ENCODE measurements at regions not wholly inside any gene's neighbourhood (a gene's known extent, or its start where the extent isn't known, plus 50 kb on each side); places are given as distances from the start of the nearest gene placed in this dataset.

DNA sequence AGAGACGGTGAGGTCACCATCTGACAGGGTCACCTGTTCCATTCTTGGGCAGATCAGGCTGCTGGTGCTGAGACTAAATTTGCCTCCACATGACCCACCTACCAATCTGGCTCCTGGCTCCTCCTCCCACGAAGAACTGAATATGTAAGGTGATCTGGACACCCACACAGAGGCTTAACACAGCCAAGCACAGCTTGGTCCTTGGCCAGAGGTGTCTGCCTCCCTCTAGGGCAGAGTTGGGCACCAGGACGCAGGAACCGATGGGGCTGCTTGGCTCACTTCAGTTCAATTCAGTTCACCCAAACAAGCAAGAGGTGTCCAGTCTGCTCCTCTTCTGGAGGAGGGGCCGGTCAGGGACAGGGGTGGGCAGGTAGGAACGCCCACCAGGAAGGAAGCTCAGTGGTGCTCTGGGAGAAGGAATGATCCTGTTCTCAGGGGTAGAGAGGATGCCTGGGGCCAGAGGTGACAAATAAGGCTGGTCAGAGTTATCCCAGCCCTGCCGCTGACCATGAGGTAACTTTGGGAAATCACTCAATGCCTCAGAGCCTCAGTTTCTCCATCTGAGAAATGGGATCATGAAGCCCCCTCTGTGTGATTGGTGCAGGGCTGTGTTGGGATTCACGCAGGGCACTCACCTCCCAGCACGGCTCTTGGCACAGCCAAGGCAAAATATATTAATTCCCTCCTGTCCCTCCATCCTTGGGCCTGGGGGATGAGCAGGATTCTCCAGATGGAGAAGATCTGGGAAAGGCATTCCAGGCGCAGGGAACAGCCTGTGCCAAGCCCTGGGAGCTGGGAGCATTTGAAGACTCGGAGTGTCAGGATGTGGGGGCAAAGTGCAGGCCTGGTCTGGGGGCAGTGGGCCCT, 284.5 kb downstream of the PTPRU start:
- no peak for DNase-seq

DNA sequence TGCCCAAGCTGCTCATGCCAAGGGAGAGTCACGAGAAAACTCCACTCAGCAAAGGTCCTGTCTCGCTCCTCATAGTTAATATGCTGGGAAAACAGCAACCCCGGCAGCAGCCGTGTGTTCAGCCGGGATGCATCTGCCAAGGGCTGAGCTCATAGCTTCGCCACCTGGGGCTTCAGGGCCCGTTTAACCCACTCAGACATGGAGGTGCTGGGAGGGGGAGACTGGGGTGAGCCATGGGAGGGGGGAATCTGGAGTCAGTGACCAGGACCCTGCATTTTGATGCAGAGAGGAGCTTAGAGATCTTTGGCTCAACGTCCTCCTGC, 283.4 kb downstream of the PTPRU start:
- no peak for DNase-seq

DNA sequence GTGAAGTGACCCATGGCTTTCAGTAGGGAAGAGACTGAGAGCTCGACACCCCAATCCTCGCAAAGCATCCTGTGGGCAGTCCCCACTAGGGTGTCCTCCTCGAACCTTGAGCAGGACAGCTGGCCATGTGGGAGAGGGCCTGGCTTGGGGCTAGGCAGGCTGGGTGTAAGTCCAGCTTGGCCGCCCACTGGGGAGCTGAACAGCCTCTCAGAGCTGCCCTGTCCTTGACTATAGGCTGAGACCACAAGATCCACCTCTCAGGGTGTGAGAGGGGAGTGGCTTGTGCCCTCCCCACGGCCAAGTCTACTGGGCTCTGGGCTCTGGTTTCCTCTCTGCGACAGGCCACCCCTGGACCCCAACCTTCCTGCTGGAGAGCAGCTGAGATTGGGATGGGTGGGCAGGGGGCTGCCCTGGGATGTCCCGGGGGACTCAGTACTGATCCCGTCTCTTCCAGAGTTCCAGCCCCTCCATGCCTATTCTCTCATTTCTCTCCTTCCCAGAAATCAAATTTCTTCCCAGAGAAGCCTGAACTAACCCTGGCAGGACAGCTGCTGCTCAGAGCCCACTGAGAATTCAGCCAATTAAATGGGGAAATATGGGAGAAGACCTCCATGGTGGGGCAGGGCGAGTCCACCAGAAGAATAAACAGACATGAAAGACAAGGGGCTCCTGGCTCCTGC, 282.9 kb downstream of the PTPRU start:
- DNase-seq = no peak

DNA sequence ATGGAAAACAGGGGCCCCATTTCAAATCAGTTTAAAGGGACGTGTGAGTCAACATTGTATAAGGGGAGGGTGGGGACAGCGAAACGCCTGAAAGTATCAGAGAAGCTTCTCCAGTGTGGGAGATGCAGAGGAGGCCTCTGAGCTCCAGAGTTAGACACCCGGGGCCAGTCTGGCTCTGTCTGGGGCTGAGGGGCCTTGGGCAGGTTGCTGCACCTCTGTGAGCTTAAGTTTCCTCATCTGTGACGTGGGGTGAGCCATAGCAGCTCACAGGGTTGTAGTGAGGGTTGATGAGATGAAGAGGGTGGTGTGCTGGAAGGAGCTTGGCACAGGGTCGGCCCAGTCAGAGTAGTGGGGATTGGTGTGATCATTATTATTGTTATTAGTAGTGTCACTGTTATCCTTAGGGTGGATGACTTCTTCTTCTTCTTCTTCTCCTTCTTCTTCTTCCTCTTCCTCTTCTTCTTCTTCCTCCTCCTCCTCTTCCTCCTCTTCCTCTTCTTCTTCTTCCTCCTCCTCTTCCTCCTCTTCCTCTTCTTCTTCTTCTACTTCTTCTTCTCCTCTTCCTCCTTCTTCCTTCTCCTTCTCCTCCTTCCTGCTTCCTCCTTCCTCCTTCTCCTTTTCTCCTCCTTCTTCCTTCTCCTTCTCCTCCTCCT, 282.0 kb downstream of the PTPRU start:
- DNase-seq = no peak

DNA sequence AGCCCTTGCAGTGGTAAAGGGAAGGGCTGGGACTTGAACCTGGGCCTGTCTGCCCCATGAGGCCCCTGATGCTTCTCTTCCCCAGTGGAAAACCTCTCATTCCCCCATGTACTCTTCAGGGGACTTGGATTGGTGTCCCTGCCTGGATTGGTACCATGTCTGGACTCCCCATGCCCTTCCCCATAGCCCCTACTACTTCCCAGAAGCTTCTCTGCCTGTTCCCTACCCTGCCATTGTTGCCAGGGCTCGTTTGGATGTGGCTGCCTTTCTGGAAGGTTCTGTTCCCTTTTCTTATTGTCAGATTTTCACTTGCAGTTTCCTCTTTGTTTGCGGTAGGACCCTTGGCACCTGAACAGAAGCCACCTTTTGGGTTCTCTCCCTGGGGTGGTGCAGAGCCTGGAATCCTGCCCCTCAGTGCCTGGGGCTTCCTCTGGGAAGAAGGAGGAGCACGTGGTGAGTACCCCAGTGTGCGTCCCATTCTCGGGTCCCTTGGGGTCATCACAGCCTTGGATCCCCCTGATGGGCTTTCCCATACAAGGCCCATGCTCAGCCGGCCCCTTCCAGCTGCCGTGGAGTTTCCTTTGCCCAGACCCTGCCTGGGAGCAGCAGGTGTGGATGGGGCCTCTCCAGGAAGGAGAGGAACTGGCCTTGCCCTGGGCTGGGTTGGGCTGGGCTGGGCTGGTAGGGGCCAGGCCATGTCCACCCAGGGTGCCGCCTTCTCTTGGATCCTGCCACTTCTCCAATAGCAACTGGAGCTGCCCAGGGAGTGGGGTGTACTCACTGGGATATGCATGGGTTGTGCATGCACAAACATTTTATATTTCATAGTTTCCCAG, 281.1 kb downstream of the PTPRU start:
- DNase-seq = no peak

DNA sequence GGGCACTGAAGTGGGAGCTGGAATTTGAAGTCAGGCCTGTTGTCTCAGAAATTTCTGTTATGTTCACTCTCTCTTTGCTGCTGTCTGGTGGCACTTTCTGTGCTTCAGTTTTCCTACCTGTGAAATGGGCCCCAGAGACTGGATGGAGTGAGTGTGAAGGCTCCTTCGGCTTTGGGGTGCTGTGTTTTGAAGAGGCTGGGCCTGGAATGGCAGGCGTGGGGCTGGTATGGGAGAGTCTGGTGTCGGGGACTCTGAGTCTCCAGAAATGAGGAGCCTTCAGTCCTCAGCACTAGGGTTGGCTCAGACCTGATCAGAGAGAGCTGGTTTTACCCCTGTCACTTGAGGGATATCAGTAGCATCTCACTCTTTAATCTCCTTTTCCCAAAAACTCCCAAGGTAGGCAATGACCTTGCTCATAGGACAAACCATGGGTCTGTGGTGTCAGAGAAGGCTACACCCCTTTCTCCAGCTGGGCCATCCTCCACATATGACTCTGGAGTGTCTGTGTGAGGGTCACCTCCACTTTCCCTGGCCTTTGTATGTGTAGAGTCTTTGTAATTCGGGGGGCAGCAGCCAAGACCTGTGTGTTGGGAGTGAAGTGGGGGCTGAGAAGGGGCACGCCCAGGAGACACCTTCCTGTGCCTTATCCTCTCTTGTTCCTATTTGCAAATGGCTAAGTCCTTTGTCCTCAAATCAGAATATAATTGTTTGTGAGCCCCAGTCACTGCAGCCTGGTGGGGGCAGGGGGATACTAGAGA, 279.9 kb downstream of the PTPRU start:
- DNase-seq = no peak

DNA sequence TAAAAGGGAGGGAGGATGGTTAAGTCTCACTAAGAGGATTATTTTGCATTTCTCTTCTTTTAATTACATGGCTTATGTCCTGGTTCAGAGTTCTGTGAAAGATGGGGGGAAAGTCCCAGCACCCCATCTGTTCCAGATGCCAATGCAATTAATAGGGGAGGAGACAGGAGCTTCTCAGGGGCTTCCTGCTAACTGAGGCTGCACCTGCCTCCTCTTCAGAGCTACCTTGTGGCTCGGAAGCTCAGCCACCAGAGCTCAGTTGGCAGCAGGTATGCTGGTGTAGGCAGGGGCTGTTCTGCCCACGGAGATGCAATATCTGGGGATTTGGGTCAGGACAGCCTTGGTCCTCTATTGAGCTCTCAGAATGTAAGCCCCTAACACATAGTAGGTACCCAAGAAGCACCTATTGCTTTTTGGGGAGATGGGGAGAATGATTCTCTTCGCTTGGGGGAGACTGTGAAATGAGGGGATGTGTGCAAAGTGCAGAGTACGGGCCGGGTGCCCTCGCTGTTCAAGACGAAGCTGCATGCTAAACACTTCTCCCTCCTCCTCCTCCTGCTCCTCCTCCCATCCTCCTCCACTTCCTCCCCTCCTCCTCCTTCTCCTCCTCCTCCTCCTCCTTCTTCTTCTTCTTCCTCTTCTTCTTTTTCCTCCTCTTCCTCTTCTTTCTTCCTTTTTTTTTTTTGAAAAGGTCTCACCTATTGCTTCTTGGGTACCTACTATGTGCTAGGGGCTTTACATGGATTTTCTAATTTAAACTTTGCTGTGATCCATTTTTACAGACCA, 279.0 kb downstream of the PTPRU start:
- no peak for DNase-seq

DNA sequence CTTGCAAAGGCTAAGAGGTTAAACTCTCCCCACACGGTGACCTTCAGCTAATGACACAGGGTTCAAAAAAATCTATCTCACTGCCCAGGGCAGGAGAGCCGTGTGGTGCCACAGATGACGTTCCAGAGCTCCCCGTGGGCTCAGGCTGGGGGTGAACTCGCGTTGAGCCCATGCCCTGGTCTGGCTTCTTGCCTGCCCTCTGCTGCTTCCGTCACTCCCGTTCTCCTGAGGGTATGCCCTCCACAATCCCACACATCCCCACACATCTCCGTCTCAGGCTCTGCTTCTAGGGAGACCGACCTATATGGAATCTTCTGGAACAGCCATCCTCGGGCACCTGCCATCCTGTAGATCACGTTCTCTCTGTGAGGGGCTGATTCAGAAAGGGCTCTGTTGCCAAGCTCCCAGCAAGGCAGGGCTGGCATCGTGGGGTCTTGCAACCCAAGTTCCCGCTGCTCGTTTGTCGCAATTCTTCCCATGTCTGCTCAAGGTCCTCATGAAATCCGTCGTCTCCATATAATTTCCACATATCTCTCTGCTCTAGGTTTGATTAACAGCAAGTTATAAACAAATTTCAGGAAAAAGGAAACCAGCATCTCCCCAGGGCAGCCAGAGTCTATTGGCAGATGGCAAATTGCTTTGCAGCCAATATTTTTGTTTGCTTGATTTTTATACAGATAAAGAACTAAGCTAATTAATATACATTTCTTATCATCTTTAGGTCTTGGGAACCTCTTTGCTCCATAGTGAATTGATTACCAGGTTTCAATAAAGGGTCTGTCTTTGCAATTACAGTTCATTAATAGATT, 278.2 kb downstream of the PTPRU start:
- DNase-seq = no peak

DNA sequence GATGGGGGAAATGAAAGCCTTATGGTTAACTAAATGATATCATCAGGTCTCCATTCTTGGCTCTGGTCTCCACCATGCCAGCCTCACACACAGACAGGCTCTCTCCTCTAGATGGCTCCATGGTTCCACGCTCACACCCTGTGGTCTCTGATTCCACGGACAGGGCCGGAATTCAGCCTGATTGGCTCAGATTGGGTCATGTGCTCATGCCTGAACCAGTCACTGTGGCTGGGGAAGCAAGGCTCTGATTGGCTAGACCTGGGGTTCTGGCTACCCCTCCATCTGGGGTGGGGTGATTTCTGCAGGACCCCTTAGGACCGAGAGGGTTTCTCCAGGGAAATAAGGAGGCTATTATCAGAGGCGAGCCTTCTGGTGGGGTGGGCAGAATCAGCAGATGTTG, 277.0 kb downstream of the PTPRU start:
- no peak for DNase-seq

DNA sequence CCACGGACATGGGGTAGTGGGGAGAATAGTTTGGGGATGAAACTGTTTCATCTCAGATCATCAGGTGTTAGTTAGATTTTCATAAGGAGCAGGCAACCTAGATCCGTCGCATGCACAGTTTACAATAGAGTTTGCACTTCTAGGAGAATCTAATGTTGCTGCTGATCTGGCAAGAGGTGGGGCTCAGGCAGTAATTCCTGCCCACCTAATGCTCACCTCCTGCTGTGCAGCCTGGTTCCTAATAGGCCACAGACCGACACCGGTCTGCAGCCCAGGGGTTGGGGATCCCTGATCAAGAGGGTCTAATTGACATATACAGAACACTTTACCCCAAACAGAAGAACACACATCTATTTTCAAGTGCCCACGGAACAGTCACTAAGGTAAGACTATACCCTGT, 275.1 kb downstream of the PTPRU start:
- DNase-seq = no peak

DNA sequence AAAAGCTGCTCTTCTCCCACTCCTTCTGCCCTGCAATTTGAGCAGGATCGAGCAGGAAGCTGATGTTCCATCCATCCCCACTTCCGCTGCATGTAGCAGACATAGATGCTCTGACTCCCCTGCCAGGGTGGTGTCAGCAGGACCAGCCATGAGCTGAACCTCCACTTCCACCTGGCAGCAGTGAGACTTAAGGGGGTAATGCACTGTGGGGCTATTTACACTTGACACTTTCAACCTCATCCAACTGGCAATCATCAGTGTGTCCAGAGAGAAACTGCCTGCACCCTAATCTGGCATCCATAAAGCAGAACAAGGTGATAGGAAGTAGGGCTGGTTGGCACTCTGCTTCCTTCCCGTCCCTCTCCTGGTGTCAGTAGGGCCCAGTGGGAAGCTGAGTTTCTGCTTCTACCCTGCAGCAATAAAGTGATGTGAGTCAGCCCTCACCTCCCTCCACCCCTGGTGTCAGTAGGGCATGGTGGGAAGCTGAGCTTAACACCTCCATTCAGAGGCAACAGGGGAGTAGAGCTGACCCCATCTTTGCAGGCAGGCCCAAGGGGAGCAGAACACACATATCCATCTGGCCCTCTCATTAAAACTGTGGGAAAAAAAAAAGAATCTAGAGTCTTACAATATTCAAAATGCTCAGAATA, 272.3 kb downstream of the PTPRU start:
- no peak for DNase-seq

DNA sequence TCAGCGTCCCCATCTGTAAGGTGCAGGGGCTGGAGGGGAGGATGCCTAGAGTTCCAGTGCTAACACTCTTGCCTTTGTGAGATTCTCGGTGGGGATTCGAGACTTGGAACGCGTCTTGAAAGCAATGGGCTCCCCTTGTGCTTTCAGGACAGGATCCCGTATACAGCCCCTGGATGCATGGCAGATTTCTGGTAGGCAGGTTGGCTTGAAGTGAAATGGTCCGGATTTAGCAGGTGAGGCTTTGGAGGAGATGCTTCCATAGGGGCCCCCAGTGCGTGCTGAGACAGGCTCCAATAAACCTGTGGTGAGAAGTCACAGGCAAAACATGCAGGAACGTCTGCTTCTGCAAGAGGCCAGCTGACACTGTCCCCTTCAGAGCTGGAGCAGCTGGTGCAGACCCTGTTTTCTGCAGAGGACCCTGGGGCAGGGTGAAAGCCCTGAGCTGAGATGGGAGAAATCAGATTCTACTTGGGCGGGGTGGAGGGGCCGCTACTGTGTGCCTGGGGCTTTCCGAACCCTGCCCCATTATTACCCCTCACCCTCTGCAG, 270.4 kb downstream of the PTPRU start:
- no peak for DNase-seq

DNA sequence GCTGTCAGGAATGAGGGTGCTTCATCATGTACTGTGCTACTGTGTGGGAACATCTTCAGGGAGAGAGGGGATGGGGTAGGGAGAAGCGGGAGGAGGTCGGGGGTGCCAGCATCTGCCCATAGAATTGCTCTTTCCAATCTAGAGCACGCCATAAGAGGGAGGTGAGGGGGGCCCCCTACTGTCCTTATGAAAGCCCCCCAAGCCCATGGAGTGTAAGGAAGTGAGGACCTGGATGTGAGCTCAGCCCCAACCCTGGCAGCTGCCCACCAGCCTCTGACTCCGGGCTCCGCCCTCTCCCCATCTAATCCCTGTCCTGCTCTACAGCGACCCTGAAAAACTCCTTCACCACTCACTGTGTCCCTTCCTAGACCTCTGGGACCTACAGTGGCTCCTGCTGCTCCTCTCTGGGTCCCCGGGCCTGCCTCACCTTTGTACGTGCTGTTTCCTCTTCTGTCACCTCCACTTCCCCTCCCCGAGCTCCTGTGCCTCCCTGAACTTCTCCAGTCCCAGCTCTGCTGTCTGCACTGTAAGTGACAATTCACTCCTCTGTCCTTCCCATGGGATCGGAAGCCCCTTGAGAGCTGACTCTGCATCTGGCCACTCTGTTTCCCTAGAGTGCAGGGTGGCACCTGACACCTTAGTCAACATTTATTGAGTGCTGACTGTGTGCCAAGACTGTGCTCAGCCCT, 269.4 kb downstream of the PTPRU start:
- no peak for DNase-seq

DNA sequence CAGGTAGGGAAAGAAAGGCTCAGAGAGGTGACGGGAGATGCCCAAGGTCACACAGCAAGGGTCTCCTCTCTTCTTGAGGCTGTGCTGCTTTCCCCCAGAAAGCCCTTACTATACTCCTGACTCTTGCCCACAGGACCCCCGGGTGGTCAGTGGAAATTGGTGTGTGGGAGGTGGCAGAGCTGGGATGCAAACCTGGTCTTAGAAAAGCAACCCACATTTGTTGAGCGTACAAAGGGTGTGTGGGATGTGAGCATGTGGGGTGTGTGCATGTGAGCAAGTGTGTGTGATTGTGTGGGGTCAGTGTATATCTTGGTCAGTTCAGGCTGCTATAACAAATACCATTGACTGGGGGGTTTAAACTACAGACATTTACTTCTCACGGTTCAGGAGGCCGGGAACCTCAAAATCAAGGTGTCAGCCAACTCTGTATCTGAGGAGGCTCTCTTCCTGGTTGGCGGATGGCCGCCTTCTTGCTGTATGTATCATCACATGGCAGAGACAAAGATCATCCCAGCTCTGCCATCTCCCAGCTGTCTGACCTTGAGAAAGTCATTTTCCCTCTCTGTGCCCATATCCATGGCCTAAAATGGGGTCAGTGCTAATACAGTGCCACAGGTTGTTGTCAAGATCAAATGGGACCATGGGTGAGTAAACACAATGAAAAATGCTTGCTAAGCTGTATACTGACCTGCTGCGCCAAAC, 268.5 kb downstream of the PTPRU start:
- DNase-seq = no peak

DNA sequence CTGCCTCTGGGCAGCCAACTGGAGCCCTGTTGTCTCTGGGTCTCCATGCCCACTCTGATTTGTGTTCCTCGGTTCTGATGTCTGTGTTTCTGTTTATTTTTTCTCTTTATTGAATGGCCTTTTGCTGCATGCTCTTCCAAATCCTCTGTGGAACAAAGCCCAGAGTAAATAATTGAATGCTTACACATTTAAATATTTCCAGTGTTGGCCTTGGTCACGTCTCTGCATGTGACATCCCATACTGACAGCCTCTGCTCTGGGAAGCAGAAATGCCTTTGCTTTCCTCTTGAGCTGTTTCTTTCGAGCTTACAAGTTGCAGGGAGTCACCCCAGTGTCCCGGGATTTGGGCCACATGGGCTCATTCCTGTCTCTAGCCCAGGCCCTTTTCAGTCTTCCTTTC, 267.9 kb downstream of the PTPRU start:
- DNase-seq = no peak

DNA sequence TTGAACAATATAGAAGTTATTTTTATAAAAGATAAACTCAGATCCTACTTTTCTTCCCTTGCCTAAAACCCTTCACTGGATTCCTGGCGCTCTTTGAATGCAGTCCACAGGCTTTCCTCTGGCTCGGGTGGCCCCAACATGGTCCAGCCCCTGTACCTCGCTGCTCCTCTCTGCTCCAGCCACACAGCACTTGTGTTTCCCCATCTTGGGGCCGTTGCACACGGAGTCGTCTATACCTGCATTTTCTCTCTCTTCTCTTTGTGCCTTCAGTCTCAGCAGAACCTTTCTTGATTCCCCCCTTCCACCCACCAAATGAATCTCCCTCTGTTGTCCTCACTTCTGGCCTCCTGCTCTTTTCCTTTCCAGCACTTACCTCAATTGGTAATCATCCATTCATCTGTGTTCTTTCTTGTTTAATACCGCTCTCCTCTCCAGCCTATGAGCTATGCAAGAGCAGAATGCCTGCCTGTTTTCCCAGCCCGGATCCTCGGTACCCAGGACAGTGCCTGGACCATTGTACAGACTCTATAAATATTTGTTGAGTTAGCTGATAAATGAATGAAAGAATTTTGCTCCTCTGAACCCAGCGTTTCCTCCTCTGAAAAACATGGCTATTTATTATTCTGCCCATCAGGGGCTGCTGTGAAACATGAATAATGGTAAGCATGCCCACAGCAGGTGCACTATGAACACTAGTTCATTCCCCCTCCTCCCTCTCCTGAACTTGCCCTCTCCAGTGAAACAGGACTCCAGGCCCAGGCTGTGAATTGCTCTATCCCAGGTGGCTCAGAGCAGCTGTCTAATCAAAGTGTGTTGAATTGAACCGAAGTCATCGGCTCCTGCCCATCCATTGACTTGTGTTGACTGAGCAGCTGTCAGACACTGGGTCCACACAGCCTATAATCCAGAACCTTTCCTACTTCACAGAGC, 266.9 kb downstream of the PTPRU start:
- no peak for DNase-seq

DNA sequence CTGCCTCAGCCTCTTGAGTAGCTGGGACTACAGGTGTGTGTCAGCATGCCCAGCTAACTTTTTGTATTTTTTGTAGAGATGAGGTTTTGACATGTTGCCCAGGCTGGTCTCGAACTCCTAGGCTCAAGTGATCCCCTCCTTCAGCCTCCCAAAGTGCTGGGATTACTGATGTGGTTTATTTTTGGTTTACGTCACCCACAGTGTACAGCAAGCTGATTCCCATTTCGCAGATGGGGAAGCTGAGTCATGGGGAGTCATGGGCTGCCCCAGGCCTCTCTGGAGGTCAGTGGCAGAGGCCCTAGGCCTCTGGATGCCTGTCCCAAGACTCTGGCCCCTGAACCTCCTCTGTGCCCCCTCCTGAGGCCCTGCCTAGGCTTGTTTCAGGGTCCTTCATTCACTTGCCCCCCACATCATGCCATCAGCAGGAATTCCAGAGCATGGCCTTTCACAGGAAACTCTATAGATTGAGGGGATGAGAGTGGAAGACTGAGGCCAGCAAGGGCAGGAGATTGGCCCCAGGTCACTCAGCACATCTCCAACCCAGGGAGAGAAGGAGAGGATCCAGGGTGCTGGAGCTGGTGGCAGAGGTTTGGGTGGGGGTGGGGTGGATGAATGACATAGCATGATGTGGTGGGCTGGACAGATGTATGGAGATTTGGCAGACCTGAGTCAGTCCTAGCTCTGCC, 266.0 kb downstream of the PTPRU start:
- no peak for DNase-seq
